Neural progenitor cell (in vitro differentiated cells): ENCODE measurements at regions not wholly inside any gene's neighbourhood (a gene's known extent, or its start where the extent isn't known, plus 50 kb on each side); places are given as distances from the start of the nearest gene placed in this dataset.
A peak's percentile ranks its signal among the peaks of the same experiment; 100 is the strongest.

ENCODE experiments used
- DNase-seq: peaks from one replicate; pipeline ENCODE4 v3.0.0-alpha.2; 2016; ENCODE audit warnings: low spot score
- H2AFZ ChIP-seq: fragments of 200-600 bp; sonication (generic); replicated peaks from 2 replicates; pipeline ENCODE4 v1.6.1; 2016; ENCODE audit warnings: antibody characterized with exemption
- H3F3A ChIP-seq: fragments of 200-600 bp; sonication (generic); 2 replicates; pipeline ENCODE4 v1.6.1; 2016; ENCODE audit warnings: antibody characterized with exemption, low read depth
- H3K27ac ChIP-seq: fragments of 200-600 bp; sonication (generic); 2 replicates; pipeline ENCODE4 v1.5.1; 2016; ENCODE audit warnings: mild to moderate bottlenecking
- H3K27me3 ChIP-seq: fragments of 200-600 bp; sonication (generic); 2 replicates; pipeline ENCODE4 v1.6.1; 2016; ENCODE audit warnings: mild to moderate bottlenecking, moderate library complexity
- H3K36me3 ChIP-seq: fragments of 200-600 bp; sonication (generic); 2 replicates; pipeline ENCODE4 v1.5.1; 2016
- H3K4me1 ChIP-seq: fragments of 200-600 bp; sonication (generic); 2 replicates; pipeline ENCODE4 v1.6.1; 2016; ENCODE audit warnings: mixed run types
- H3K4me2 ChIP-seq: fragments of 200-600 bp; sonication (generic); 2 replicates; pipeline ENCODE4 v1.6.1; 2016
- H3K4me3 ChIP-seq: fragments of 200-600 bp; sonication (generic); 2 replicates; pipeline ENCODE4 v1.5.1; 2016
- H3K79me2 ChIP-seq: fragments of 200-600 bp; sonication (generic); 2 replicates; pipeline ENCODE4 v1.6.1; 2016; ENCODE audit warnings: low read depth
- H3K9ac ChIP-seq: fragments of 200-600 bp; sonication (generic); 2 replicates; pipeline ENCODE4 v1.6.1; 2016
- H3K9me3 ChIP-seq: fragments of 200-600 bp; sonication (generic); 2 replicates; pipeline ENCODE4 v1.5.1; 2016; ENCODE audit warnings: low read depth
- H4K20me1 ChIP-seq: fragments of 200-600 bp; sonication (generic); 2 replicates; pipeline ENCODE4 v1.6.1; 2016; ENCODE audit warnings: low read depth
- H3K27ac Mint-ChIP-seq: 3 replicates; pipeline ENCODE4 v1.8.0; 2021; ENCODE audit warnings: mixed read lengths
- H3K27me3 Mint-ChIP-seq: 2 replicates; pipeline ENCODE4 v1.8.0; 2022; ENCODE audit warnings: low read depth, mild to moderate bottlenecking, inconsistent platforms, moderate library complexity, mixed read lengths; ENCODE audit not compliant: insufficient read depth
- H3K36me3 Mint-ChIP-seq: 3 replicates; pipeline ENCODE4 v1.8.0; 2021; ENCODE audit warnings: mixed read lengths
- H3K4me1 Mint-ChIP-seq: 3 replicates; pipeline ENCODE4 v1.8.0; 2021; ENCODE audit warnings: mixed read lengths
- H3K4me3 Mint-ChIP-seq: 3 replicates; pipeline ENCODE4 v1.8.0; 2021; ENCODE audit warnings: mild to moderate bottlenecking, moderate library complexity, mixed read lengths
- H3K9me3 Mint-ChIP-seq: 3 replicates; pipeline ENCODE4 v1.8.0; 2020; ENCODE audit warnings: mixed read lengths
- EZH2 ChIP-seq: fragments of 200-600 bp; sonication (generic); IDR thresholded peaks from 2 replicates; pipeline ENCODE4 v1.6.1; 2017; ENCODE audit warnings: antibody characterized with exemption, mild to moderate bottlenecking, moderate library complexity
- EZH2phosphoT487 ChIP-seq: fragments of 200-600 bp; sonication (generic); IDR thresholded peaks from 2 replicates; pipeline ENCODE4 v1.6.1; 2017; ENCODE audit warnings: antibody characterized with exemption
- TF ChIP-seq, protein P1 (sequence below): fragments of 200-600 bp; sonication (generic); IDR thresholded peaks from 2 replicates; pipeline ENCODE4 v1.5.1; 2017; ENCODE audit warnings: antibody characterized with exemption, mild to moderate bottlenecking

DNA sequence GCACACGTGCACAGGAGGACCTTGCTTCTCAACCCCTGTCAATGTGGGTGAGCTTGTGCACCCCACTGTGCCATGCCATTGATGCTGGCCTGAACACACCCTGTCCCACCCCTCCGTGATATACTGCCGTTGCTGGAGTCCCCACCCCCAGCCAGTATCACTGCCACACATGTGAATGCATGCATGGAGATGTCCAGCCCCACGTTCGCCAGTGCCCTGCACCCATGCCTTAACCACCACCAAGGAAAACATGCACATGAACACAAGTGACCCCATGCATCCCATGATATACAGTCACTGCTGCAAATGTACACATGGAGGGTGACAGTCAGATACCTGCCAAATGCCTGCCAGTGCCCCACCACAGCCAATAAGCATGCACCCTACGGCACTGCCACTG is 692.5 kb upstream of the ZWINT start:
- no peak for DNase-seq
- no peaks in the 10 kb centered on the region for H3K4me1 ChIP-seq
- H3K36me3 Mint-ChIP-seq: no peaks in the 10 kb centered on the region
- no peak overlapping the region for H3K4me3 Mint-ChIP-seq
- no peak overlapping the region for H3K4me2 ChIP-seq
- H3K27me3 ChIP-seq: no peaks in the 10 kb centered on the region
- no peaks in the 10 kb centered on the region for H3K79me2 ChIP-seq
- TF ChIP-seq EZH2 (no peak), EZH2phosphoT487 (no peak)
- TF ChIP-seq, protein P1, sequence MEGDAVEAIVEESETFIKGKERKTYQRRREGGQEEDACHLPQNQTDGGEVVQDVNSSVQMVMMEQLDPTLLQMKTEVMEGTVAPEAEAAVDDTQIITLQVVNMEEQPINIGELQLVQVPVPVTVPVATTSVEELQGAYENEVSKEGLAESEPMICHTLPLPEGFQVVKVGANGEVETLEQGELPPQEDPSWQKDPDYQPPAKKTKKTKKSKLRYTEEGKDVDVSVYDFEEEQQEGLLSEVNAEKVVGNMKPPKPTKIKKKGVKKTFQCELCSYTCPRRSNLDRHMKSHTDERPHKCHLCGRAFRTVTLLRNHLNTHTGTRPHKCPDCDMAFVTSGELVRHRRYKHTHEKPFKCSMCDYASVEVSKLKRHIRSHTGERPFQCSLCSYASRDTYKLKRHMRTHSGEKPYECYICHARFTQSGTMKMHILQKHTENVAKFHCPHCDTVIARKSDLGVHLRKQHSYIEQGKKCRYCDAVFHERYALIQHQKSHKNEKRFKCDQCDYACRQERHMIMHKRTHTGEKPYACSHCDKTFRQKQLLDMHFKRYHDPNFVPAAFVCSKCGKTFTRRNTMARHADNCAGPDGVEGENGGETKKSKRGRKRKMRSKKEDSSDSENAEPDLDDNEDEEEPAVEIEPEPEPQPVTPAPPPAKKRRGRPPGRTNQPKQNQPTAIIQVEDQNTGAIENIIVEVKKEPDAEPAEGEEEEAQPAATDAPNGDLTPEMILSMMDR: no peak
- H3K9me3 Mint-ChIP-seq: no peaks in the 10 kb centered on the region
- H3K4me3 ChIP-seq: no peak overlapping the region
- H3K4me1 Mint-ChIP-seq: no peaks in the 10 kb centered on the region
- H3K27me3 Mint-ChIP-seq: peaks cover 2% of the 10 kb centered on the region
- no peak overlapping the region for H3K9ac ChIP-seq
- H4K20me1 ChIP-seq: no peaks in the 10 kb centered on the region
- no peak overlapping the region for H3K27ac Mint-ChIP-seq
- H3F3A ChIP-seq: no peaks in the 10 kb centered on the region
- no peaks in the 10 kb centered on the region for H3K36me3 ChIP-seq
- H2AFZ ChIP-seq: no peak overlapping the region
- H3K9me3 ChIP-seq: no peaks in the 10 kb centered on the region
- no peak overlapping the region for H3K27ac ChIP-seq

DNA sequence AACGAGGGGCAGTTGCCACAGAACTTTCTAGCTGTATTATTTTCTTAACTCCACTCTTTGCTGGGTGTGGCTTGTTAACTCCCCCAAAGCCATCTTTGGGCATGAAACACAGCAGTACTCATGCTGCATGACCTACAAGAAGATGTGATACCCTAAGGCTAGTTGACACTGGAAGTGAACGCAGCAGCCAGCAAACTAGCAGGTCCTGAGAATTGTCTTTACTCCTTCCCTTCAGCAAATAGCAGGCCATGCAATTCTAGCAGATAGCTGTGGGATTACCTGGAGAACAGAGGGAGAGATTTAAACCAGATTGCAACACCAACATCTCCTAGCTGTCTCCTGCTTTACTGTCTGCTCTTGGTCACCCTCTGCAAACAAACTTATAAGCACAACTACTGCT is 688.0 kb upstream of the ZWINT start:
- Histone ChIP-seq H3K9me3 (no peaks in the 10 kb centered on the region), H3K4me3 (no peak overlapping the region), H3K4me2 (no peak overlapping the region), H3K9ac (no peak overlapping the region), H3K4me1 (no peaks in the 10 kb centered on the region), H3K36me3 (no peaks in the 10 kb centered on the region), H3K79me2 (no peaks in the 10 kb centered on the region), H3K27ac (no peak overlapping the region), H3F3A (no peaks in the 10 kb centered on the region), H2AFZ (peak overlapping the region; percentile 51), H3K27me3 (no peaks in the 10 kb centered on the region), H4K20me1 (no peaks in the 10 kb centered on the region)
- H3K4me1 Mint-ChIP-seq: no peaks in the 10 kb centered on the region
- no peaks in the 10 kb centered on the region for H3K36me3 Mint-ChIP-seq
- peaks cover 2% of the 10 kb centered on the region for H3K27me3 Mint-ChIP-seq
- DNase-seq: no peak
- H3K9me3 Mint-ChIP-seq: no peaks in the 10 kb centered on the region
- TF ChIP-seq EZH2 (no peak), EZH2phosphoT487 (no peak)
- TF ChIP-seq, protein P1: no peak
- no peak overlapping the region for H3K4me3 Mint-ChIP-seq
- no peak overlapping the region for H3K27ac Mint-ChIP-seq

DNA sequence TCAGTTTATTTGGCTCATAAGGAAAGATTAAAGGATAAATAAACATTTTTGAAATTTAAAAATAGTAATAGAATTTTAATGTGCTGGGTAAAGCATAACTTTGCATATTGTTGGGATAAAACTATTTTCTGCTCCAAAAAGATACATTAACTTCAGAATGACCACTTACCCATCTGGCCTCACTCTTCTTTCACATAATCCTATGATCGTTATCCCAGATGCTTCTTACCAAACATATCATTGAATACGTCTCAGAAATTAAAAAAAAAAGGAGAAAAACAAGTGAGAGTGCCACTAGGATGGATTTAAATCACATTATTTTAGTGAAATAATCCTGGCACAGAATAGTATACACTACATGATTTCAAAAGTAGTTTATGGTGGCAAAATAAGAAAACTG is 677.5 kb upstream of the ZWINT start:
- H3K9me3 Mint-ChIP-seq: no peaks in the 10 kb centered on the region
- no peak for DNase-seq
- Histone ChIP-seq H3K27ac (no peak overlapping the region), H3K4me1 (no peaks in the 10 kb centered on the region), H3K4me3 (no peak overlapping the region), H3F3A (no peaks in the 10 kb centered on the region), H3K9ac (no peak overlapping the region), H3K27me3 (no peaks in the 10 kb centered on the region), H3K9me3 (no peaks in the 10 kb centered on the region), H2AFZ (no peak overlapping the region), H3K4me2 (no peak overlapping the region), H4K20me1 (no peaks in the 10 kb centered on the region), H3K79me2 (no peaks in the 10 kb centered on the region), H3K36me3 (no peaks in the 10 kb centered on the region)
- no peaks in the 10 kb centered on the region for H3K4me1 Mint-ChIP-seq
- H3K4me3 Mint-ChIP-seq: no peak overlapping the region
- TF ChIP-seq, protein P1: no peak
- TF ChIP-seq EZH2 (no peak), EZH2phosphoT487 (no peak)
- H3K27ac Mint-ChIP-seq: no peak overlapping the region
- H3K27me3 Mint-ChIP-seq: no peaks in the 10 kb centered on the region
- no peaks in the 10 kb centered on the region for H3K36me3 Mint-ChIP-seq

DNA sequence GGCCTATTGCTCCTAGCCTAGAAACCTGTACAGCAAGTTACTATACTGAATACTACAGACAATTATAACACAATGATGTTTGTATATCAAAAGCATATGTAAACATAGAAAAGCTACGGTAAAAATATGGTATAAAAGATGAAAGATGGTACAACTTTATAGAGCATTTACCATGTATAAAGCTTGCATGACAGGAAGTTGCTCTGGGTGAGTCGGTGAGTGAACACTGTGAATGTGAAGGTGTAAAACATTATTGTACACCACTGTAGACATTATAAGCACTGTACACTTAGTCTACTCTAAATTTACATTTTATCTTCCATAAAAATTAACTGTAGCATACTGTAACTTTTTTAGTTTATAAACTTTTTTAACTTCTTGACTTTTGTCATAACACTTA is 674.3 kb upstream of the ZWINT start:
- peaks cover 16% of the 10 kb centered on the region for H3K9me3 Mint-ChIP-seq
- no peak overlapping the region for H2AFZ ChIP-seq
- H3K27me3 ChIP-seq: no peaks in the 10 kb centered on the region
- no peaks in the 10 kb centered on the region for H3F3A ChIP-seq
- H3K79me2 ChIP-seq: no peaks in the 10 kb centered on the region
- H3K9ac ChIP-seq: no peak overlapping the region
- TF ChIP-seq EZH2phosphoT487: no peak
- TF ChIP-seq, protein P1: no peak
- no peak for TF ChIP-seq EZH2
- H3K36me3 Mint-ChIP-seq: no peaks in the 10 kb centered on the region
- H3K27ac ChIP-seq: no peak overlapping the region
- H3K27ac Mint-ChIP-seq: no peak overlapping the region
- no peaks in the 10 kb centered on the region for H4K20me1 ChIP-seq
- H3K4me1 ChIP-seq: no peaks in the 10 kb centered on the region
- H3K4me3 ChIP-seq: no peak overlapping the region
- H3K27me3 Mint-ChIP-seq: peaks cover 3% of the 10 kb centered on the region
- H3K4me3 Mint-ChIP-seq: no peak overlapping the region
- DNase-seq: no peak
- no peaks in the 10 kb centered on the region for H3K36me3 ChIP-seq
- H3K4me2 ChIP-seq: no peak overlapping the region
- no peaks in the 10 kb centered on the region for H3K9me3 ChIP-seq
- no peaks in the 10 kb centered on the region for H3K4me1 Mint-ChIP-seq
